ENCODE measurements at regions not wholly inside any gene's neighbourhood (a gene's known extent, or its start where the extent isn't known, plus 50 kb on each side); places are given as distances from the start of the nearest gene placed in this dataset.
"Not testable (repeated sequence)": the region's sequence is repeated elsewhere in the genome, so short reads cannot be mapped to it uniquely, and the experiment has no call there.

DNA sequence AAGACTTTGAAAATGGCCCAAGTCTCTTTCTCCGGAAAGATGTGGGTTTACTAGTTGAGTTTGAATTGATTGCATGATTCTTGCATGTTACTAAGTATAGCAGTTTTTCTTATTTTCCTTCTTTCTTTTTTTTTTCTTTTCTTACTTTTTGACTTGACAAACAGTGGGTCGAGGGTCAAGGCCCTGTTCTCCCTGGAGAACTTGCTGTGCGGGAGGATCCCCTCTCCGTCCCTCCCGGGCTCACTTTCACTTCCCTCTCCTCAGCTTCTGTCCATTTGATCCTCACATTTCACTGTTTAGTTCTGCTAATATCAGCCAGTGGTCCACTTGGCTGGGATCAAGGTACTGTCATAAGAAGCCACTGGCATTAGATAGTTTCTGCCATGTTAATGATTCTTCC lies 767.4 kb downstream of the TDRD15 start:
- H3K79me2 ChIP-seq (ENCODE audit: insufficient read depth, low read length): no peaks in the 10 kb centered on the region
- no peak overlapping the region for H3K27ac ChIP-seq (ENCODE audit: low read depth, low read length)
- TF ChIP-seq, protein P1, sequence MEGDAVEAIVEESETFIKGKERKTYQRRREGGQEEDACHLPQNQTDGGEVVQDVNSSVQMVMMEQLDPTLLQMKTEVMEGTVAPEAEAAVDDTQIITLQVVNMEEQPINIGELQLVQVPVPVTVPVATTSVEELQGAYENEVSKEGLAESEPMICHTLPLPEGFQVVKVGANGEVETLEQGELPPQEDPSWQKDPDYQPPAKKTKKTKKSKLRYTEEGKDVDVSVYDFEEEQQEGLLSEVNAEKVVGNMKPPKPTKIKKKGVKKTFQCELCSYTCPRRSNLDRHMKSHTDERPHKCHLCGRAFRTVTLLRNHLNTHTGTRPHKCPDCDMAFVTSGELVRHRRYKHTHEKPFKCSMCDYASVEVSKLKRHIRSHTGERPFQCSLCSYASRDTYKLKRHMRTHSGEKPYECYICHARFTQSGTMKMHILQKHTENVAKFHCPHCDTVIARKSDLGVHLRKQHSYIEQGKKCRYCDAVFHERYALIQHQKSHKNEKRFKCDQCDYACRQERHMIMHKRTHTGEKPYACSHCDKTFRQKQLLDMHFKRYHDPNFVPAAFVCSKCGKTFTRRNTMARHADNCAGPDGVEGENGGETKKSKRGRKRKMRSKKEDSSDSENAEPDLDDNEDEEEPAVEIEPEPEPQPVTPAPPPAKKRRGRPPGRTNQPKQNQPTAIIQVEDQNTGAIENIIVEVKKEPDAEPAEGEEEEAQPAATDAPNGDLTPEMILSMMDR (IDR thresholded peaks at IDR 0.05; ENCODE audit: insufficient read depth, low read length, poor library complexity, severe bottlenecking): no peak
- no peak for TF ChIP-seq EZH2phosphoT487 (conservative IDR thresholded peaks at IDR 0.05; ENCODE audit: low read length)
- H3K9ac ChIP-seq (ENCODE audit: low read length): no peak overlapping the region
- H3F3A ChIP-seq (ENCODE audit: insufficient read depth): no peaks in the 10 kb centered on the region
- no peaks in the 10 kb centered on the region for H3K9me2 ChIP-seq (replicated peaks; ENCODE audit: insufficient read depth, low read length)
- H3K36me3 ChIP-seq (ENCODE audit: low read length): no peaks in the 10 kb centered on the region
- no peaks in the 10 kb centered on the region for H3K9me3 ChIP-seq (ENCODE audit: insufficient read depth, low read length)
- H2AFZ ChIP-seq (ENCODE audit: low read depth, low read length, severe bottlenecking): no peak overlapping the region
- H3K4me3 ChIP-seq (ENCODE audit: insufficient read depth, low read length, poor library complexity, severe bottlenecking): no peak overlapping the region
- no peaks in the 10 kb centered on the region for H4K20me1 ChIP-seq (ENCODE audit: low read depth, low read length)
- no peak overlapping the region for H3K4me2 ChIP-seq (ENCODE audit: low read depth, low read length, poor library complexity, severe bottlenecking)
- no peaks in the 10 kb centered on the region for H3K27me3 ChIP-seq (ENCODE audit: low read length)

DNA sequence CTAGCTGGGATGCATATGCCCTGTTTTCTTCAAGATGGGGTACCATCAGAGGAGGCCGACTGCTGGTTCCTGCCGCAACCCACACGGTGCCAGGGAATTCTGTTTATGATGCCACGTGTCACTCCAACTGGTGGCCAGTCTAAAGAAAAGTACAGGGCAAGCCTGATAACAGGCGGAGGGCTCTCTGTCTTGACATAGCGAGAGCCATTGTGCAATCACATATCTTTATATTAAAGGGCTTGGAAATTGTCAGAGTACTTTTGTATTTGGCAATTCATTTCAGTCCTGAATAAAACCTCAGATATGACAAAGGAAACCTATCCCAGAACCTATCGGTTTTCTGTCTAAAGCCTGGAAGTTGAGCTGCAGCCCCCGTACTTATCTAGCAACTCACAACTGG lies 768.4 kb downstream of the TDRD15 start:
- no peaks in the 10 kb centered on the region for H3K9me3 ChIP-seq (ENCODE audit: insufficient read depth, low read length)
- no peak overlapping the region for H2AFZ ChIP-seq (ENCODE audit: low read depth, low read length, severe bottlenecking)
- no peaks in the 10 kb centered on the region for H3K79me2 ChIP-seq (ENCODE audit: insufficient read depth, low read length)

DNA sequence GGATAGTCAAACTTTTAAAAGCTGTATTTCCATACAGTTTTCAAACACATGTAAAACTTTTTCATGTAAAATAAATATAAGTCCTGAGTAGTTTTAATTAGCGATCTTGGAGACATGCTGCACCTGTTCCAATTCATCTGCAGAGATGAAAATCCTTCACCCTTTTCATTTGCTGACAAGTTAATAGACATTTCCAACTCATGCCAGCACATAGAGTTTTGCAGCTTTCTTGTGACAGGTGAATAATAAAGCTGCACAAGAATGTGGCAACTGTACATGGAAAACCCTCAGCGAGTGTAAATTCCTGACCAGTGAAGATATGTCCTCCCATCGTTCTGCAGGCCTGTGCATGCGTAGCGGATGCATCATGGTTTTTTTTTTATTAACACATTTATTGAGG lies 771.4 kb downstream of the TDRD15 start:
- H3K9me3 ChIP-seq (ENCODE audit: insufficient read depth, low read length): no peaks in the 10 kb centered on the region
- no peak overlapping the region for H3K4me3 ChIP-seq (ENCODE audit: insufficient read depth, low read length, poor library complexity, severe bottlenecking)
- H3K79me2 ChIP-seq (ENCODE audit: insufficient read depth, low read length): no peaks in the 10 kb centered on the region
- no peaks in the 10 kb centered on the region for H3K27me3 ChIP-seq (ENCODE audit: low read length)
- no peak overlapping the region for H3K4me2 ChIP-seq (ENCODE audit: low read depth, low read length, poor library complexity, severe bottlenecking)
- H3K9me2 ChIP-seq (replicated peaks; ENCODE audit: insufficient read depth, low read length): no peaks in the 10 kb centered on the region
- no peaks in the 10 kb centered on the region for H4K20me1 ChIP-seq (ENCODE audit: low read depth, low read length)
- no peak overlapping the region for H3K9ac ChIP-seq (ENCODE audit: low read length)
- H3K27ac ChIP-seq (ENCODE audit: low read depth, low read length): no peak overlapping the region
- TF ChIP-seq, protein P1 (IDR thresholded peaks at IDR 0.05; ENCODE audit: insufficient read depth, low read length, poor library complexity, severe bottlenecking): no peak
- no peak for TF ChIP-seq EZH2phosphoT487 (conservative IDR thresholded peaks at IDR 0.05; ENCODE audit: low read length)
- H2AFZ ChIP-seq (ENCODE audit: low read depth, low read length, severe bottlenecking): no peak overlapping the region
- H3K36me3 ChIP-seq (ENCODE audit: low read length): no peaks in the 10 kb centered on the region
- no peaks in the 10 kb centered on the region for H3F3A ChIP-seq (ENCODE audit: insufficient read depth)

More for the DNA sequence above, 768.4 kb downstream of the TDRD15 start:
- no peaks in the 10 kb centered on the region for H3K9me2 ChIP-seq (replicated peaks; ENCODE audit: insufficient read depth, low read length)
- H3K9ac ChIP-seq (ENCODE audit: low read length): no peak overlapping the region
- no peaks in the 10 kb centered on the region for H3F3A ChIP-seq (ENCODE audit: insufficient read depth)
- no peak overlapping the region for H3K4me2 ChIP-seq (ENCODE audit: low read depth, low read length, poor library complexity, severe bottlenecking)
- no peaks in the 10 kb centered on the region for H3K27me3 ChIP-seq (ENCODE audit: low read length)
- no peaks in the 10 kb centered on the region for H4K20me1 ChIP-seq (ENCODE audit: low read depth, low read length)
- no peak for TF ChIP-seq EZH2phosphoT487 (conservative IDR thresholded peaks at IDR 0.05; ENCODE audit: low read length)
- TF ChIP-seq, protein P1 (IDR thresholded peaks at IDR 0.05; ENCODE audit: insufficient read depth, low read length, poor library complexity, severe bottlenecking): no peak
- no peak overlapping the region for H3K27ac ChIP-seq (ENCODE audit: low read depth, low read length)
- H3K4me3 ChIP-seq (ENCODE audit: insufficient read depth, low read length, poor library complexity, severe bottlenecking): no peak overlapping the region
- H3K36me3 ChIP-seq (ENCODE audit: low read length): no peaks in the 10 kb centered on the region

DNA sequence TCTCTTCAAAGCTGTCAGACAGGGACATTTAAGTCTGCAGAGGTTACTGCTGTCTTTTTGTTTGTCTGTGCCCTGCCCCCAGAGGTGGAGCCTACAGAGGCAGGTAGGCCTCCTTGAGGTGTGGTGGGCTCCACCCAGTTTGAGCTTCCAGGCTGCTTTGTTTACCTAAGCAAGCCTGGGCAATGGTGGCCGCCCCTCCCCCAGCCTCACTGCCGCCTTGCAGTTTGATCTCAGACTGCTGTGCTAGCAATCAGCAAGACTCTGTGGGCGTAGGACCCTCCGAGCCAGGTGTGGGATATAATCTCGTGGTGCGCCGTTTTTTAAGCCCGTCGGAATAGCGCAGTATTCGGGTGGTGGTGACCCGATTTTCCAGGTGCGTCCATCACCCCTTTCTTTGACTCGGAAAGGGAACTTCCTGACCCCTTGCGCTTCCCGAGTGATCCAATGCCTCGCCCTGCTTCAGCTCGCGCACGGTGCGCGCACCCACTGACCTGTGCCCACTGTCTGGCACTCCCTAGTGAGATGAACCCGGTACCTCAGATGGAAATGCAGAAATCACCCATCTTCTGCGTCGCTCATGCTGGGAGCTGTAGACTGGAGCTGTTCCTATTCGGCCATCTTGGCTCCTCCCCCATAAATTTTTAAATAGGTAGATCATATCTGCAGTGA lies 785.1 kb downstream of the TDRD15 start:
- H3K9me3 ChIP-seq (ENCODE audit: insufficient read depth, low read length); H3F3A ChIP-seq (ENCODE audit: insufficient read depth); H3K9me2 ChIP-seq (replicated peaks; ENCODE audit: insufficient read depth, low read length); H2AFZ ChIP-seq (ENCODE audit: low read depth, low read length, severe bottlenecking); H3K4me3 ChIP-seq (ENCODE audit: insufficient read depth, low read length, poor library complexity, severe bottlenecking); H4K20me1 ChIP-seq (ENCODE audit: low read depth, low read length); H3K27me3 ChIP-seq (ENCODE audit: low read length); H3K79me2 ChIP-seq (ENCODE audit: insufficient read depth, low read length); H3K9ac ChIP-seq (ENCODE audit: low read length); H3K4me2 ChIP-seq (ENCODE audit: low read depth, low read length, poor library complexity, severe bottlenecking); H3K27ac ChIP-seq (ENCODE audit: low read depth, low read length); H3K36me3 ChIP-seq (ENCODE audit: low read length): not testable (repeated sequence)
